DOHH2 (cell line): ENCODE measurements at regions not wholly inside any gene's neighbourhood (a gene's known extent, or its start where the extent isn't known, plus 50 kb on each side); places are given as distances from the start of the nearest gene placed in this dataset.

ENCODE experiments used
- CTCF ChIP-seq: fragments of 200-600 bp; sonication (generic); IDR thresholded peaks from one replicate; pipeline ENCODE4 v1.5.1; 2014; ENCODE audit warnings: antibody characterized with exemption, mild to moderate bottlenecking, low read depth, low read length; ENCODE audit not compliant: poor library complexity, severe bottlenecking
- EZH2phosphoT487 ChIP-seq: fragments of 200-600 bp; sonication (generic); IDR thresholded peaks from 2 replicates; pipeline ENCODE4 v1.6.1; 2017; ENCODE audit warnings: borderline replicate concordance, mild to moderate bottlenecking, antibody characterized with exemption, low read length, moderate library complexity, mixed read lengths

GRCh38 chr6:66336176-66336575 lies 629.1 kb upstream of the EYS start:
- no peak for TF ChIP-seq CTCF
- no peak for TF ChIP-seq EZH2phosphoT487
